ENCODE measurements at regions not wholly inside any gene's neighbourhood (a gene's known extent, or its start where the extent isn't known, plus 50 kb on each side); places are given as distances from the start of the nearest gene placed in this dataset.
"Not testable (repeated sequence)": the region's sequence is repeated elsewhere in the genome, so short reads cannot be mapped to it uniquely, and the experiment has no call there.

- TF ChIP-seq CTCF (IDR thresholded peaks at IDR 0.05; ENCODE audit: extremely low read depth, insufficient read depth, missing control alignments) = no peak
- in situ Hi-C loops (cut with MboI; ENCODE audit: low pct_unique_long_range_greater_than_20kb, low sequenced_read_pairs, unreplicated experiment) = no loop called here
- DNase-seq (ENCODE audit: low spot score) = no peak
Observed at GRCh38 chr3:3303636-3304035, 124.1 kb upstream of the CRBN start.

- in situ Hi-C loops (cut with MboI; ENCODE audit: low pct_unique_long_range_greater_than_20kb, low sequenced_read_pairs, unreplicated experiment) = no loop called here
- DNase-seq (ENCODE audit: low spot score) = no peak
- no peak for TF ChIP-seq CTCF (IDR thresholded peaks at IDR 0.05; ENCODE audit: extremely low read depth, insufficient read depth, missing control alignments)
Observed at GRCh38 chr3:3302964-3303363, 123.5 kb upstream of the CRBN start.

- TF ChIP-seq CTCF (IDR thresholded peaks at IDR 0.05; ENCODE audit: extremely low read depth, insufficient read depth, missing control alignments) = no peak
- in situ Hi-C loops (cut with MboI; ENCODE audit: low pct_unique_long_range_greater_than_20kb, low sequenced_read_pairs, unreplicated experiment) = no loop called here
- DNase-seq (ENCODE audit: low spot score) = no peak
Observed at GRCh38 chr3:3301476-3301875, 122.0 kb upstream of the CRBN start.

GRCh38 chr3:3296979-3297381 is 117.5 kb upstream of the CRBN start:
- TF ChIP-seq CTCF (IDR thresholded peaks at IDR 0.05; ENCODE audit: extremely low read depth, insufficient read depth, missing control alignments) = no peak
- in situ Hi-C loops (cut with MboI; ENCODE audit: low pct_unique_long_range_greater_than_20kb, low sequenced_read_pairs, unreplicated experiment) = no loop called here
- DNase-seq (ENCODE audit: low spot score) = no peak

- TF ChIP-seq CTCF (IDR thresholded peaks at IDR 0.05; ENCODE audit: extremely low read depth, insufficient read depth, missing control alignments) = no peak
- in situ Hi-C loops (cut with MboI; ENCODE audit: low pct_unique_long_range_greater_than_20kb, low sequenced_read_pairs, unreplicated experiment) = no loop called here
- DNase-seq (ENCODE audit: low spot score) = no peak
Observed at GRCh38 chr3:3295586-3295985, 116.1 kb upstream of the CRBN start.

GRCh38 chr3:3291756-3292283 is 112.3 kb upstream of the CRBN start:
- in situ Hi-C loops (cut with MboI; ENCODE audit: low pct_unique_long_range_greater_than_20kb, low sequenced_read_pairs, unreplicated experiment) = not testable (repeated sequence)

GRCh38 chr3:3288255-3288654 is 108.8 kb upstream of the CRBN start:
- DNase-seq (ENCODE audit: low spot score) = no peak
- no peak for TF ChIP-seq CTCF (IDR thresholded peaks at IDR 0.05; ENCODE audit: extremely low read depth, insufficient read depth, missing control alignments)
- in situ Hi-C loops (cut with MboI; ENCODE audit: low pct_unique_long_range_greater_than_20kb, low sequenced_read_pairs, unreplicated experiment) = no loop called here

More at GRCh38 chr3:3291756-3292283, 112.3 kb upstream of the CRBN start:
- DNase-seq (ENCODE audit: low spot score) = not testable (repeated sequence)

Measured in GM13977 (cell line).